ENCODE measurements at regions not wholly inside any gene's neighbourhood (a gene's known extent, or its start where the extent isn't known, plus 50 kb on each side); places are given as distances from the start of the nearest gene placed in this dataset.

- no TSS peak for BruUV-seq (replicated peaks)
- ChIA-PET POLR2A (no interaction called here), CTCF (no interaction called here), RAD21 (ENCODE audit: low non-redundant PET in 1 of 2, low total read pairs in 2 of 2, uncharacterized antibody in 2 of 2, unreplicated experiment in 2 of 2) (no interaction called here)
- no peak for TF ChIP-seq RAD21 (IDR thresholded peaks at IDR 0.05; ENCODE audit: low read depth)
- no peak for TF ChIP-seq SRF (IDR thresholded peaks at IDR 0.05; ENCODE audit: low read depth)
- H3K27me3 ChIP-seq (ENCODE audit: insufficient read depth, low read length), result no peaks in the 10 kb centered on the region
- no peaks in the 10 kb centered on the region for H3K36me3 ChIP-seq (ENCODE audit: control insufficient read depth in 1 of 2, insufficient read depth in 2 of 2, low read length in 2 of 2)
- no peak for ATAC-seq
- H3K4me3 ChIP-seq (replicated peaks in 1 of 2; ENCODE audit: low read depth in 1 of 2, low read length in 2 of 2), result no peak overlapping the region
- intact Hi-C loops (cut with micrococcal nuclease), result no loop called here
- H4K20me1 ChIP-seq (ENCODE audit: insufficient read depth), result no peaks in the 10 kb centered on the region
- no peaks in the 10 kb centered on the region for H3K4me1 ChIP-seq (ENCODE audit: control insufficient read depth in 1 of 2, insufficient read depth in 2 of 2, low read length in 2 of 2)
- no peaks in the 10 kb centered on the region for H3K9me2 ChIP-seq (ENCODE audit: insufficient read depth)
- H3K9me3 ChIP-seq (ENCODE audit: control insufficient read depth in 1 of 2, insufficient read depth in 1 of 2, low read depth in 1 of 2, low read length in 2 of 2), result no peaks in the 10 kb centered on the region
- H3K27ac ChIP-seq (ENCODE audit: low read depth, low read length), result no peak overlapping the region
- no peak overlapping the region for H2AFZ ChIP-seq (ENCODE audit: low read depth, low read length, poor library complexity, severe bottlenecking)
- no peak overlapping the region for H3K4me2 ChIP-seq (ENCODE audit: low read length)
- no peak for DNase-seq (ENCODE audit: low read depth, low spot score)
- no peak overlapping the region for H3K9ac ChIP-seq (ENCODE audit: low read length)
- H3K79me2 ChIP-seq (ENCODE audit: insufficient read depth, low read length), result no peaks in the 10 kb centered on the region
Measured at GRCh38 chr4:53956454-53956853, 108.0 kb downstream of the CHIC2 start.

- Histone ChIP-seq H3K36me3 (ENCODE audit: control insufficient read depth in 1 of 2, insufficient read depth in 2 of 2, low read length in 2 of 2) (no peaks in the 10 kb centered on the region), H3K79me2 (ENCODE audit: insufficient read depth, low read length) (no peaks in the 10 kb centered on the region), H3K4me1 (ENCODE audit: control insufficient read depth in 1 of 2, insufficient read depth in 2 of 2, low read length in 2 of 2) (no peaks in the 10 kb centered on the region), H3K9me2 (ENCODE audit: insufficient read depth) (no peaks in the 10 kb centered on the region), H3K27ac (ENCODE audit: low read depth, low read length) (no peak overlapping the region), H2AFZ (ENCODE audit: low read depth, low read length, poor library complexity, severe bottlenecking) (no peak overlapping the region), H3K4me3 (replicated peaks in 1 of 2; ENCODE audit: low read depth in 1 of 2, low read length in 2 of 2) (no peak overlapping the region), H4K20me1 (ENCODE audit: insufficient read depth) (no peaks in the 10 kb centered on the region), H3K4me2 (ENCODE audit: low read length) (no peak overlapping the region), H3K27me3 (ENCODE audit: insufficient read depth, low read length) (no peaks in the 10 kb centered on the region), H3K9ac (ENCODE audit: low read length) (no peak overlapping the region), H3K9me3 (ENCODE audit: control insufficient read depth in 1 of 2, insufficient read depth in 1 of 2, low read depth in 1 of 2, low read length in 2 of 2) (no peaks in the 10 kb centered on the region)
- intact Hi-C loops (cut with micrococcal nuclease), result no loop called here
- ATAC-seq, result no peak
- RAD21 ChIA-PET (ENCODE audit: low non-redundant PET in 1 of 2, low total read pairs in 2 of 2, uncharacterized antibody in 2 of 2, unreplicated experiment in 2 of 2), result no interaction called here
- BruUV-seq (replicated peaks), result no TSS peak
- TF ChIP-seq YY1 (IDR thresholded peaks at IDR 0.05; ENCODE audit: extremely low read depth, insufficient replicate concordance, low read depth, low read length), result no peak
- TF ChIP-seq ATF3 (IDR thresholded peaks at IDR 0.05), result no peak
- no peak for TF ChIP-seq ZBTB33 (IDR thresholded peaks at IDR 0.05; ENCODE audit: extremely low read depth, insufficient replicate concordance, low read length)
- TF ChIP-seq CTCF (IDR thresholded peaks at IDR 0.05 in 2 of 3, conservative IDR thresholded peaks at IDR 0.05 in 1 of 3; ENCODE audit: borderline replicate concordance in 1 of 3, insufficient read depth in 1 of 3, low read depth in 2 of 3, low read length in 2 of 3), result no peak
- TF ChIP-seq JUND (IDR thresholded peaks at IDR 0.05), result no peak
- no peak for TF ChIP-seq MAX (IDR thresholded peaks at IDR 0.05)
- no peak for TF ChIP-seq TCF7L2 (IDR thresholded peaks at IDR 0.05; ENCODE audit: borderline replicate concordance, extremely low read depth, insufficient read depth, insufficient read length)
- no peak for TF ChIP-seq ZFX (IDR thresholded peaks at IDR 0.05)
- POLR2A ChIA-PET, result no interaction called here
- no peak for DNase-seq (ENCODE audit: low read depth, low spot score)
- CTCF ChIA-PET, result interaction anchor here (1.1 kb wide), 1 partner anchor 262 kb away, joined by 3 read pairs; no protein-coding TSS in a partner anchor
Measured at GRCh38 chr4:53956053-53956452, 108.4 kb downstream of the CHIC2 start.

Data from HCT116 (cell line).